Activated CD4-positive, alpha-beta memory T cell treated with anti-CD3 and anti-CD28 coated beads for 36 hours (primary cell): ENCODE measurements at regions not wholly inside any gene's neighbourhood (a gene's known extent, or its start where the extent isn't known, plus 50 kb on each side); places are given as distances from the start of the nearest gene placed in this dataset.

ENCODE experiments used
- CTCF ChIA-PET: fragments of 350-600 bp; sonication (Branson Sonifier 250); formaldehyde crosslinking; loops from one replicate; lab custom pipeline; 2021; ENCODE audit warnings: antibody characterized with exemption, inconsistent platforms; lab: Charles Lee
- POLR2A ChIA-PET: fragments of 350-600 bp; sonication (Branson Sonifier 250); formaldehyde crosslinking; loops from one replicate; lab custom pipeline; 2021; ENCODE audit warnings: antibody characterized with exemption; lab: Charles Lee
- DNase-seq: peaks from one replicate; pipeline ENCODE4 v3.0.0-alpha.2; 2020
- H3K27ac Mint-ChIP-seq: one replicate; pipeline ENCODE4 v1.8.0; 2021; ENCODE audit warnings: mixed read lengths
- H3K27me3 Mint-ChIP-seq: one replicate; pipeline ENCODE4 v1.8.0; 2021; ENCODE audit warnings: mixed read lengths
- H3K36me3 Mint-ChIP-seq: one replicate; pipeline ENCODE4 v1.8.0; 2021; ENCODE audit warnings: mixed read lengths
- H3K4me1 Mint-ChIP-seq: one replicate; pipeline ENCODE4 v1.8.0; 2021; ENCODE audit warnings: low read depth, mixed read lengths
- H3K4me3 Mint-ChIP-seq: one replicate; pipeline ENCODE4 v1.8.0; 2021; ENCODE audit warnings: mild to moderate bottlenecking, mixed read lengths
- H3K9me3 Mint-ChIP-seq: one replicate; pipeline ENCODE4 v1.8.0; 2021; ENCODE audit warnings: mixed read lengths
- intact Hi-C: fragments of 100-400 bp; cut with micrococcal nuclease; formaldehyde crosslinking; loops from one replicate; pipeline ENCODE4 v1.15.1; 2023

GRCh38 chr1:8170059-8170835, 144.1 kb upstream of the ERRFI1 start:
- peak overlapping the region; percentile 91 for H3K27ac Mint-ChIP-seq
- DNase-seq = no peak
- no peaks in the 10 kb centered on the region for H3K9me3 Mint-ChIP-seq
- ChIA-PET POLR2A (no interaction called here), CTCF (interaction anchor here (1.0 to 1.6 kb wide), 2 partner anchors 139 to 155 kb away, joined by 3 to 4 read pairs; no protein-coding TSS in a partner anchor)
- H3K27me3 Mint-ChIP-seq = no peaks in the 10 kb centered on the region
- intact Hi-C loops = no loop called here
- no peak overlapping the region for H3K4me3 Mint-ChIP-seq
- no peaks in the 10 kb centered on the region for H3K36me3 Mint-ChIP-seq
- H3K4me1 Mint-ChIP-seq = peaks cover 38% of the 10 kb centered on the region

GRCh38 chr1:8169364-8170058, 143.4 kb upstream of the ERRFI1 start:
- Mint-ChIP-seq H3K36me3 (no peaks in the 10 kb centered on the region), H3K4me3 (peak overlapping the region; percentile 44), H3K27ac (peak overlapping the region; percentile 91), H3K27me3 (no peaks in the 10 kb centered on the region), H3K4me1 (peaks cover 38% of the 10 kb centered on the region), H3K9me3 (no peaks in the 10 kb centered on the region)
- intact Hi-C loops = loop anchor here (1.0 to 5.0 kb wide), 3 partner anchors 13 to 72 kb away; no protein-coding TSS in a partner anchor
- ChIA-PET POLR2A (no interaction called here), CTCF (interaction anchor here (0.7 to 1.6 kb wide), 3 partner anchors 138 to 1930 kb away, joined by 3 to 4 read pairs (median 3); no protein-coding TSS in a partner anchor)
- DNase-seq = peak; percentile 66

GRCh38 chr1:8167936-8168335, 141.8 kb upstream of the ERRFI1 start:
- CTCF ChIA-PET = interaction anchor here (0.6 to 1.7 kb wide), 3 partner anchors 136 to 803 kb away, joined by 3 to 6 read pairs (median 3); no protein-coding TSS in a partner anchor
- Mint-ChIP-seq H3K4me1 (peaks cover 38% of the 10 kb centered on the region), H3K27ac (no peak overlapping the region), H3K9me3 (no peaks in the 10 kb centered on the region), H3K4me3 (no peak overlapping the region), H3K36me3 (no peaks in the 10 kb centered on the region), H3K27me3 (no peaks in the 10 kb centered on the region)
- POLR2A ChIA-PET = no interaction called here
- no peak for DNase-seq
- intact Hi-C loops = loop anchor here (2.0 to 5.0 kb wide), 2 partner anchors 15 to 71 kb away; no protein-coding TSS in a partner anchor

GRCh38 chr1:8166406-8166805, 140.3 kb upstream of the ERRFI1 start:
- Mint-ChIP-seq H3K36me3 (no peaks in the 10 kb centered on the region), H3K27me3 (no peaks in the 10 kb centered on the region), H3K27ac (no peak overlapping the region), H3K4me1 (peaks cover 38% of the 10 kb centered on the region), H3K4me3 (no peak overlapping the region), H3K9me3 (no peaks in the 10 kb centered on the region)
- intact Hi-C loops = loop anchor here (5.0 kb wide), 1 partner anchor 69 kb away; no protein-coding TSS in a partner anchor
- ChIA-PET CTCF (interaction anchor here (0.8 to 1.7 kb wide), 4 partner anchors 14 to 151 kb away, joined by 3 to 8 read pairs (median 6); no protein-coding TSS in a partner anchor), POLR2A (interaction anchor here (0.6 kb wide), 1 partner anchor 83 kb away, joined by 4 read pairs; no protein-coding TSS in a partner anchor)
- no peak for DNase-seq

- H3K4me3 Mint-ChIP-seq = no peak overlapping the region
- no peaks in the 10 kb centered on the region for H3K27me3 Mint-ChIP-seq
- no peaks in the 10 kb centered on the region for H3K36me3 Mint-ChIP-seq
- POLR2A ChIA-PET = interaction anchor here (0.6 kb wide), 1 partner anchor 83 kb away, joined by 4 read pairs; no protein-coding TSS in a partner anchor
- peaks cover 38% of the 10 kb centered on the region for H3K4me1 Mint-ChIP-seq
- H3K9me3 Mint-ChIP-seq = no peaks in the 10 kb centered on the region
- H3K27ac Mint-ChIP-seq = no peak overlapping the region
- CTCF ChIA-PET = interaction anchor here (0.8 to 1.2 kb wide), 4 partner anchors 12 to 151 kb away, joined by 3 to 8 read pairs (median 4); no protein-coding TSS in a partner anchor
- intact Hi-C loops = loop anchor here (5.0 kb wide), 1 partner anchor 68 kb away; no protein-coding TSS in a partner anchor
- DNase-seq = peak; percentile 29
Measured at GRCh38 chr1:8165595-8166360, 139.7 kb upstream of the ERRFI1 start.

- Mint-ChIP-seq H3K27ac (no peak overlapping the region), H3K36me3 (no peaks in the 10 kb centered on the region), H3K27me3 (no peaks in the 10 kb centered on the region), H3K4me3 (no peak overlapping the region), H3K4me1 (peaks cover 30% of the 10 kb centered on the region), H3K9me3 (no peaks in the 10 kb centered on the region)
- intact Hi-C loops = loop anchor here (5.0 kb wide), 1 partner anchor 67 kb away; no protein-coding TSS in a partner anchor
- ChIA-PET CTCF (no interaction called here), POLR2A (no interaction called here)
- no peak for DNase-seq
Measured at GRCh38 chr1:8164670-8165069, 138.6 kb upstream of the ERRFI1 start.

GRCh38 chr1:8163039-8163438, 136.9 kb upstream of the ERRFI1 start:
- Mint-ChIP-seq H3K4me1 (peaks cover 23% of the 10 kb centered on the region), H3K27me3 (no peaks in the 10 kb centered on the region), H3K27ac (no peak overlapping the region), H3K36me3 (no peaks in the 10 kb centered on the region), H3K9me3 (no peaks in the 10 kb centered on the region), H3K4me3 (no peak overlapping the region)
- POLR2A ChIA-PET = no interaction called here
- intact Hi-C loops = no loop called here
- CTCF ChIA-PET = interaction anchor here (0.6 kb wide), 1 partner anchor 355 kb away, joined by 3 read pairs; no protein-coding TSS in a partner anchor
- DNase-seq = no peak

- Mint-ChIP-seq H3K36me3 (no peaks in the 10 kb centered on the region), H3K4me3 (no peak overlapping the region), H3K4me1 (peaks cover 16% of the 10 kb centered on the region), H3K9me3 (no peaks in the 10 kb centered on the region), H3K27ac (no peak overlapping the region), H3K27me3 (no peaks in the 10 kb centered on the region)
- DNase-seq = no peak
- POLR2A ChIA-PET = no interaction called here
- intact Hi-C loops = no loop called here
- CTCF ChIA-PET = interaction anchor here (0.6 kb wide), 1 partner anchor 354 kb away, joined by 3 read pairs; no protein-coding TSS in a partner anchor
Measured at GRCh38 chr1:8162168-8162567, 136.1 kb upstream of the ERRFI1 start.

GRCh38 chr1:8161546-8162105, 135.5 kb upstream of the ERRFI1 start:
- Mint-ChIP-seq H3K4me1 (peaks cover 12% of the 10 kb centered on the region), H3K27me3 (no peaks in the 10 kb centered on the region), H3K9me3 (no peaks in the 10 kb centered on the region), H3K36me3 (no peaks in the 10 kb centered on the region), H3K27ac (no peak overlapping the region), H3K4me3 (no peak overlapping the region)
- ChIA-PET POLR2A (no interaction called here), CTCF (no interaction called here)
- DNase-seq = no peak
- intact Hi-C loops = no loop called here

- POLR2A ChIA-PET = no interaction called here
- no peaks in the 10 kb centered on the region for H3K36me3 Mint-ChIP-seq
- DNase-seq = no peak
- H3K27me3 Mint-ChIP-seq = no peaks in the 10 kb centered on the region
- no peak overlapping the region for H3K27ac Mint-ChIP-seq
- H3K9me3 Mint-ChIP-seq = no peaks in the 10 kb centered on the region
- intact Hi-C loops = no loop called here
- peaks cover 3% of the 10 kb centered on the region for H3K4me1 Mint-ChIP-seq
- CTCF ChIA-PET = no interaction called here
- no peak overlapping the region for H3K4me3 Mint-ChIP-seq
Measured at GRCh38 chr1:8159470-8160024, 133.4 kb upstream of the ERRFI1 start.

GRCh38 chr1:8158995-8159394, 132.9 kb upstream of the ERRFI1 start:
- H3K9me3 Mint-ChIP-seq = no peaks in the 10 kb centered on the region
- H3K36me3 Mint-ChIP-seq = no peaks in the 10 kb centered on the region
- H3K4me3 Mint-ChIP-seq = no peak overlapping the region

More at GRCh38 chr1:8158995-8159394, 132.9 kb upstream of the ERRFI1 start:
- H3K27me3 Mint-ChIP-seq = no peaks in the 10 kb centered on the region
- POLR2A ChIA-PET = no interaction called here
- intact Hi-C loops = no loop called here
- H3K27ac Mint-ChIP-seq = no peak overlapping the region
- peaks cover 3% of the 10 kb centered on the region for H3K4me1 Mint-ChIP-seq
- DNase-seq = no peak
- CTCF ChIA-PET = no interaction called here
